ENCODE measurements at regions not wholly inside any gene's neighbourhood (a gene's known extent, or its start where the extent isn't known, plus 50 kb on each side); places are given as distances from the start of the nearest gene placed in this dataset.

- Histone ChIP-seq H3K36me3 (no peaks in the 10 kb centered on the region), H3K4me1 (ENCODE audit: control insufficient read depth in 1 of 2, low read depth in 2 of 2) (no peaks in the 10 kb centered on the region), H3K4me3 (no peak overlapping the region), H3K27ac (no peak overlapping the region), H3K9me3 (peaks cover 4% of the 10 kb centered on the region), H3K27me3 (replicated peaks; ENCODE audit: insufficient read depth) (no peaks in the 10 kb centered on the region)
- TF ChIP-seq CTCF (IDR thresholded peaks at IDR 0.05), result no peak
- no peak for DNase-seq (ENCODE audit: low spot score)
- no peak for ATAC-seq (ENCODE audit: insufficient number of reproducible peaks, low FRiP score, low read depth)
Observed at GRCh38 chr13:63139277-63139676, 1723.6 kb upstream of the PCDH20 start.

- TF ChIP-seq CTCF (IDR thresholded peaks at IDR 0.05), result no peak
- ATAC-seq (ENCODE audit: insufficient number of reproducible peaks, low FRiP score, low read depth) (no peak), DNase-seq (ENCODE audit: low spot score) (no peak)
- Histone ChIP-seq H3K27ac (no peak overlapping the region), H3K27me3 (replicated peaks; ENCODE audit: insufficient read depth) (no peaks in the 10 kb centered on the region), H3K9me3 (no peaks in the 10 kb centered on the region), H3K4me3 (no peak overlapping the region), H3K36me3 (no peaks in the 10 kb centered on the region), H3K4me1 (ENCODE audit: control insufficient read depth in 1 of 2, low read depth in 2 of 2) (no peaks in the 10 kb centered on the region)
Observed at GRCh38 chr13:63129995-63130394, 1714.3 kb upstream of the PCDH20 start.

- Histone ChIP-seq H3K9me3 (no peaks in the 10 kb centered on the region), H3K4me1 (ENCODE audit: control insufficient read depth in 1 of 2, low read depth in 2 of 2) (no peaks in the 10 kb centered on the region), H3K36me3 (no peaks in the 10 kb centered on the region), H3K27ac (no peak overlapping the region), H3K4me3 (no peak overlapping the region), H3K27me3 (replicated peaks; ENCODE audit: insufficient read depth) (no peaks in the 10 kb centered on the region)
- DNase-seq (ENCODE audit: low spot score) (no peak), ATAC-seq (ENCODE audit: insufficient number of reproducible peaks, low FRiP score, low read depth) (no peak)
- TF ChIP-seq CTCF (IDR thresholded peaks at IDR 0.05), result no peak
Observed at GRCh38 chr13:63128716-63129115, 1713.1 kb upstream of the PCDH20 start.

GRCh38 chr13:63124863-63125262 is 1709.2 kb upstream of the PCDH20 start:
- Histone ChIP-seq H3K27me3 (replicated peaks; ENCODE audit: insufficient read depth) (no peaks in the 10 kb centered on the region), H3K9me3 (no peaks in the 10 kb centered on the region), H3K4me3 (no peak overlapping the region), H3K36me3 (no peaks in the 10 kb centered on the region), H3K27ac (no peak overlapping the region), H3K4me1 (ENCODE audit: control insufficient read depth in 1 of 2, low read depth in 2 of 2) (no peaks in the 10 kb centered on the region)
- DNase-seq (ENCODE audit: low spot score) (no peak), ATAC-seq (ENCODE audit: insufficient number of reproducible peaks, low FRiP score, low read depth) (no peak)
- TF ChIP-seq CTCF (IDR thresholded peaks at IDR 0.05), result no peak

GRCh38 chr13:63120883-63121282 is 1705.2 kb upstream of the PCDH20 start:
- Histone ChIP-seq H3K27ac (no peak overlapping the region), H3K4me1 (ENCODE audit: control insufficient read depth in 1 of 2, low read depth in 2 of 2) (no peaks in the 10 kb centered on the region), H3K4me3 (no peak overlapping the region), H3K27me3 (replicated peaks; ENCODE audit: insufficient read depth) (no peaks in the 10 kb centered on the region), H3K9me3 (no peaks in the 10 kb centered on the region), H3K36me3 (no peaks in the 10 kb centered on the region)
- no peak for ATAC-seq (ENCODE audit: insufficient number of reproducible peaks, low FRiP score, low read depth)
- no peak for DNase-seq (ENCODE audit: low spot score)
- TF ChIP-seq CTCF (IDR thresholded peaks at IDR 0.05), result no peak
